HEK293T (cell line): ENCODE measurements at regions not wholly inside any gene's neighbourhood (a gene's known extent, or its start where the extent isn't known, plus 50 kb on each side); places are given as distances from the start of the nearest gene placed in this dataset.
"Not testable (repeated sequence)": the region's sequence is repeated elsewhere in the genome, so short reads cannot be mapped to it uniquely, and the experiment has no call there.

Source experiments
- CTCF ChIA-PET: fragments of 350-600 bp; formaldehyde crosslinking; extraction: SDS; loops from one replicate; lab custom pipeline; 2021; ENCODE audit warnings: antibody characterized with exemption, inconsistent platforms; lab: Yijun Ruan, JAX
- POLR2A ChIA-PET: fragments of 350-600 bp; formaldehyde crosslinking; extraction: SDS; loops from one replicate; lab custom pipeline; 2020; ENCODE audit warnings: antibody characterized with exemption, inconsistent platforms; lab: Yijun Ruan, JAX
- DNase-seq: peaks from one replicate; pipeline ENCODE4 v3.0.0; 2012; ENCODE audit warnings: mixed read lengths; ENCODE audit errors: extremely low spot score
- ARNT ChIP-seq: fragments of 450-650 bp; IDR thresholded peaks from 2 replicates; pipeline ENCODE4 v1.6.1; 2017; ENCODE audit warnings: mild to moderate bottlenecking
- BHLHE40 ChIP-seq: fragments of 450-650 bp; IDR thresholded peaks from 2 replicates; pipeline ENCODE4 v1.6.1; 2016; ENCODE audit warnings: mild to moderate bottlenecking, moderate library complexity, borderline replicate concordance
- CTBP1 ChIP-seq: fragments of 450-650 bp; IDR thresholded peaks from 2 replicates; pipeline ENCODE4 v1.6.1; 2016; ENCODE audit warnings: borderline replicate concordance
- ELF4 ChIP-seq: fragments of 450-650 bp; IDR thresholded peaks from 2 replicates; pipeline ENCODE4 v1.6.1; 2017; ENCODE audit warnings: antibody characterized with exemption
- FOXA1 ChIP-seq: fragments of 450-650 bp; IDR thresholded peaks from 2 replicates; pipeline ENCODE4 v1.6.1; 2016; ENCODE audit warnings: mild to moderate bottlenecking
- FOXK2 ChIP-seq: fragments of 450-650 bp; IDR thresholded peaks from 2 replicates; pipeline ENCODE4 v1.6.1; 2016; ENCODE audit warnings: mild to moderate bottlenecking
- FOXM1 ChIP-seq: fragments of 450-650 bp; IDR thresholded peaks from 2 replicates; pipeline ENCODE4 v1.6.1; 2017; ENCODE audit warnings: mild to moderate bottlenecking, borderline replicate concordance
- HDGF ChIP-seq: fragments of 450-650 bp; IDR thresholded peaks from 2 replicates; pipeline ENCODE4 v1.6.1; 2017; ENCODE audit warnings: antibody characterized with exemption, borderline replicate concordance
- L3MBTL2 ChIP-seq: fragments of 450-650 bp; conservative IDR thresholded peaks from 2 replicates; pipeline ENCODE4 v1.6.1; 2016; ENCODE audit warnings: mild to moderate bottlenecking
- LEF1 ChIP-seq: fragments of 450-650 bp; IDR thresholded peaks from 2 replicates; pipeline ENCODE4 v1.6.1; 2017; ENCODE audit warnings: mild to moderate bottlenecking, borderline replicate concordance
- NFRKB ChIP-seq: fragments of 450-650 bp; IDR thresholded peaks from 2 replicates; pipeline ENCODE4 v1.6.1; 2016; ENCODE audit warnings: mild to moderate bottlenecking, moderate library complexity
- PKNOX1 ChIP-seq: fragments of 450-650 bp; IDR thresholded peaks from 2 replicates; pipeline ENCODE4 v1.6.1; 2016
- SP1 ChIP-seq: fragments of 450-650 bp; IDR thresholded peaks from 2 replicates; pipeline ENCODE4 v1.6.1; 2017
- SUZ12 ChIP-seq: fragments of 450-650 bp; IDR thresholded peaks from 2 replicates; pipeline ENCODE4 v1.6.1; 2016; ENCODE audit warnings: mild to moderate bottlenecking
- TARDBP ChIP-seq: fragments of 450-650 bp; IDR thresholded peaks from 2 replicates; pipeline ENCODE4 v1.6.1; 2016
- ZNF384 ChIP-seq: fragments of 450-650 bp; IDR thresholded peaks from 2 replicates; pipeline ENCODE4 v1.6.1; 2016

DNA sequence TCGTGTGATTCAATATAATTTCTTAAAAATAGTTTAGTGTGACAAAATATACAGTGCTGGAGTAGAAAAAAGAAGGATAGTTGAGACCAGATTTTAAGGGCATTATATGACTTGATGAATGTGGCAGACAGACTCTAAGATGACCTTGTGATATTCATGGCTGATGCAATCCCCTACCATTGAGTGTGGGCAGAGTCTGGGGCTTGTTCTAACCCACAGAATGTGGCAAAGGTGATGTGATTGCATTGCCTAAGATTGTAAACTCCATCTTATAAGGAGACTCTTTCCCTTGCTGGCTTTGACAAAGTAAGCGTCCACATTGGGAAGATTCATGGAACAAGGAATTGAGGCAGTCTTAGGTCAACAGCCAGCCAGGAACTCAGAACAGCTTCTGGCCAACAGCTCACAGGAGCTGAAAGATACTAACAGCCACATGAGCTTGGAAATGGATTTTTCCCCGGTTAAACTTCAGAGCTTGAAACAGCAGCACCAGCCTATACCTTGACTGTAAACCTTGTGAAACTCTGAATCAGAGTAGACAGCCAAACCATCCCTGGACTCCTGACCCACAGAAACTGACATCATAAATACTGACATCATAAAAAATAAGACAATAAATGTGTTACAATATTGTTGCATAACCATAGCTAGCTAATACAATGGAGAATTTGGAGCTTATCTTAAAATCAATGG, 864.5 kb downstream of the TTLL7 start:
- DNase-seq, CTCF ChIA-PET, POLR2A ChIA-PET: not testable (repeated sequence)

- ChIA-PET CTCF (no interaction called here), POLR2A (no interaction called here)
- no peak for DNase-seq
- TF ChIP-seq HDGF, result no peak
- no peak for TF ChIP-seq SUZ12
- TF ChIP-seq FOXM1, result no peak
- TF ChIP-seq CTBP1, result no peak
- no peak for TF ChIP-seq ZNF384
- TF ChIP-seq FOXK2, result no peak
- TF ChIP-seq ELF4, result no peak
- TF ChIP-seq SP1, result no peak
- TF ChIP-seq ARNT, result no peak
- no peak for TF ChIP-seq FOXA1
- no peak for TF ChIP-seq NFRKB
- no peak for TF ChIP-seq TARDBP
- TF ChIP-seq BHLHE40, result no peak
- no peak for TF ChIP-seq LEF1
- TF ChIP-seq L3MBTL2, result no peak
Measured at GRCh38 chr1:83131692-83131955, 867.3 kb downstream of the TTLL7 start.

DNA sequence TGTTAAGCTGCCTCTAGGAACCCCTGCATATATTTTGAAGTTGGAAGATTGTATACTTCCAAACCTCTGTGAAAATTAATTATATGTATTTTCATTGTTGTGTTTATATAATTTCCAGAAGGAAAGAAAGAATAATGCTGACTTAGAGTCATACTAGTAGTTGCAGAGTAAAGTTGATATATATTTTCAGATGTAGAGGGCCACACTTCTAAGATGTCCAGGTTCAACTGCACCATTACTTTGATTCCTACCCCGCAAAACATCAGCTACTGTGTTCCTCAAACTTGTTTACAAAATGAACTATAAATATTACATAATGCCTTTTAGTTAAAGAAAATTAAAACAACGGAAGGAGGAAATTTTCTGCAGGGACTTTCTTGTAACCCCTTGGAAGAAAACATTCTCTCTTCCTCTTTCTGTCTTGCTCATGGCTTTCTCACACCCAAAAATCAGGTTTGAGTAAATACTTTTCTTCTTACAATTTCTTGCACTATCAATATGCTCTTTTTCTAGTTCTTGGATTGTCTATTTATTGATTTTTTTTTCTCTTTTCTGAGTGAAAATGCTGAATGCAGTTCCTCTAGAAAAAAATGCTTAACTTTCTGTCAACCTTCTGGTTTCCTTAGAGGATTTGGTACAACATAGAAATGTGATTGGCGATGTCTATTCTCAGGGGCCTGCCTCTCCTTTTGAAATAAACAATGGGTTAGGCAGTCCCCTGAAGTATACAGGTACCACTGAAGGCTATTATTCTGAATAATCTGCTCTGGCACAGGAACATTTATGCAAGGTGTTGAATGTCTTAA, 867.8 kb downstream of the TTLL7 start:
- no peak for DNase-seq
- POLR2A ChIA-PET, result no interaction called here
- TF ChIP-seq LEF1 (no peak), CTBP1 (no peak), NFRKB (no peak), ZNF384 (no peak), FOXA1 (no peak), BHLHE40 (no peak), PKNOX1 (no peak), TARDBP (no peak), FOXK2 (no peak), L3MBTL2 (no peak), FOXM1 (no peak), SUZ12 (no peak), HDGF (no peak), ELF4 (no peak), SP1 (no peak)
- CTCF ChIA-PET, result no interaction called here

- TF ChIP-seq FOXA1, result no peak
- no peak for TF ChIP-seq ZNF384
- no peak for TF ChIP-seq ELF4
- TF ChIP-seq SP1, result no peak
- no peak for TF ChIP-seq HDGF
- no peak for TF ChIP-seq NFRKB
- CTCF ChIA-PET, result interaction anchor here (0.7 kb wide), 1 partner anchor 343 kb away, joined by 3 read pairs; no protein-coding TSS in a partner anchor
- no peak for DNase-seq
- POLR2A ChIA-PET, result no interaction called here
Measured at GRCh38 chr1:83129107-83129506, 869.8 kb downstream of the TTLL7 start.

DNA sequence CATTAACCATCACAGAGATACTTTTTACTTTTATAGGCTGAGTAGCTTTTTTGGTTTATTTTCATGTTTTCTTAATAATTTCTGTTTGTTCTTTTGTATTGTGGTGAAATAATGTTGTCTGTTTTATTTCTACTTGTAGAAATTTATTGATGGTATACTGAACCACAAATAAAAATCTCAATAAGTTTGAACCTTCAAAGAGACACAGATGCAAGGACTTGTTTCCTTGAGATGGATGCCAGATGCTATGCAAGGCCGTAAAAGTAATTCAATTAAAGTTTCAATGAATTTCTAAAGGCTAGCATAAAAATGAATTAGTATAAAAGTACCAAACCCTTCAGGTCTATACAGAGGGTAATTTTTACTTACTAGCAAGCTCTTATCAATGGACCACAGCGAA, 873.5 kb downstream of the TTLL7 start:
- POLR2A ChIA-PET, result no interaction called here
- CTCF ChIA-PET, result no interaction called here
- TF ChIP-seq BHLHE40 (no peak), NFRKB (no peak), SUZ12 (no peak), LEF1 (no peak), CTBP1 (no peak), L3MBTL2 (no peak), TARDBP (no peak), FOXM1 (no peak), PKNOX1 (no peak), FOXK2 (no peak), ELF4 (no peak), HDGF (no peak), ZNF384 (no peak), ARNT (no peak), FOXA1 (no peak)

GRCh38 chr1:83123019-83123418, 875.9 kb downstream of the TTLL7 start:
- TF ChIP-seq ELF4 (no peak), CTBP1 (no peak), L3MBTL2 (no peak), TARDBP (no peak), LEF1 (no peak), FOXM1 (no peak), FOXA1 (no peak), FOXK2 (no peak), NFRKB (no peak)
- ChIA-PET POLR2A (no interaction called here), CTCF (no interaction called here)
- no peak for DNase-seq

More for the DNA sequence above, 873.5 kb downstream of the TTLL7 start:
- DNase-seq, result no peak

- ChIA-PET POLR2A (no interaction called here), CTCF (no interaction called here)
- no peak for TF ChIP-seq FOXK2
- no peak for TF ChIP-seq HDGF
- no peak for TF ChIP-seq LEF1
- TF ChIP-seq ARNT, result no peak
- TF ChIP-seq BHLHE40, result no peak
- TF ChIP-seq L3MBTL2, result no peak
- TF ChIP-seq TARDBP, result no peak
- no peak for TF ChIP-seq SP1
- no peak for TF ChIP-seq NFRKB
- no peak for TF ChIP-seq SUZ12
- no peak for TF ChIP-seq FOXM1
- TF ChIP-seq ZNF384, result no peak
- no peak for TF ChIP-seq ELF4
- no peak for TF ChIP-seq CTBP1
- TF ChIP-seq FOXA1, result no peak
- DNase-seq, result no peak
Measured at GRCh38 chr1:83118472-83118871, 880.5 kb downstream of the TTLL7 start.

- CTCF ChIA-PET, DNase-seq, POLR2A ChIA-PET: not testable (repeated sequence)
Measured at GRCh38 chr1:83117030-83117429, 881.9 kb downstream of the TTLL7 start.
